Ramos (cell line): ENCODE measurements at regions not wholly inside any gene's neighbourhood (a gene's known extent, or its start where the extent isn't known, plus 50 kb on each side); places are given as distances from the start of the nearest gene placed in this dataset.
"Not testable (repeated sequence)": the region's sequence is repeated elsewhere in the genome, so short reads cannot be mapped to it uniquely, and the experiment has no call there.

ENCODE experiments used
- in situ Hi-C: fragments of 300-500 bp; cut with MboI; formaldehyde crosslinking; loops from one replicate; pipeline ENCODE4 v1.14.3; 2022; ENCODE audit warnings: low sequenced_read_pairs; ENCODE audit not compliant: unreplicated experiment

- in situ Hi-C loops = no loop called here
Measured at GRCh38 chr13:21228738-21229137, 52.3 kb downstream of the MRPL57 start.

DNA sequence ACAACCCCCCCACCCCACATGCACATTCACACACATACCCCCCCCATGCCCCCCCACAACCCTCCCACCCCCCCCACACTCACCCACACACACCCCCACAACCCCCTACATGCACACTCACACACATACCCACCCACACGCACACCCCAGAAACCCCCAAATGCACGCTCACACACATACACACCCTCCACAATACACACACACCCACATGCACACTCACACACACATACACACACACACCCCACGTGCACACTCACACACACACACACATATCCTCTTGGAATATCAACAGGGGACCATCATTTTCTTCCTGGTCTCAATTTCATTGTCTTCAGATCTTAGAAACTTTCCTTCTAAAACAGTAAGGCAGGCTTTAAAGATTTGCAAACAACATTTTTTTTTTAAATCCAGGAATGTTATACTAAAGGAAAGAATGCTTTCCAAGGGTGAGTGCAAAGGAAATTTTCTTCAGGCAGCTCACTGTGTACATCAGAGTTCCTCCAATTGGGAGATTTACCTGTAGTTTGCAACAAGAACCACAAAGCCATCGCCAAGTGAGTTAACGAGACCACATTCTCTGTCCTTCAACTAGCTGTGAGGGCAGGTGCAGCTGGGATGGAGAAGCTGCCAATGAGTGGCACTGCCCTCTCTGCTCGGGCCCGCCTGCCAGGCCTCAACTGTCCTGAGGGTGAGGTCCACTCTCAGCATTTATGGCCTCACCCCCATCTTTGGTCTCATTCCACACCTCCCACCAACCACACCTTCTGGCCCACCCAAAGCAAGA, 53.0 kb downstream of the MRPL57 start:
- in situ Hi-C loops = no loop called here

DNA sequence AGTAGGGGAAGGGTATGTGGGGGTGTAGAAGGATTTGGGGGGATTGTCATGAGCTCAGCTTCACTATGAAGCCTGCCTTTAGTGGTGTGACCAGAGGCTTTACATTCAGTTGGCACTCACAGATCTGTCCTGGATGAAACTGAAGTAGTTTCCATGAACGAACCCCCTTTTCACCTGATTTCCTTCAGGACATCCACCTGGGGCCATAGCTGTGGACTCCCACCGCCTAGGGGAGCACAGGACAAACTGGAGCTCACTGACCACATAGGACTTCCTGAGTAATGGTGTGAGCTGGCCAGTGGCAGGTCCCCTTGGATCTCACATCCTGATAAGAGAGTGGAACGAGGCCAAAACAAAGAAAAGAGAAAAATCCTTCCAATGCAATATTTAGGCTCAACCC, 54.1 kb downstream of the MRPL57 start:
- in situ Hi-C loops = no loop called here

GRCh38 chr13:21231426-21231940, 55.0 kb downstream of the MRPL57 start:
- in situ Hi-C loops = no loop called here

DNA sequence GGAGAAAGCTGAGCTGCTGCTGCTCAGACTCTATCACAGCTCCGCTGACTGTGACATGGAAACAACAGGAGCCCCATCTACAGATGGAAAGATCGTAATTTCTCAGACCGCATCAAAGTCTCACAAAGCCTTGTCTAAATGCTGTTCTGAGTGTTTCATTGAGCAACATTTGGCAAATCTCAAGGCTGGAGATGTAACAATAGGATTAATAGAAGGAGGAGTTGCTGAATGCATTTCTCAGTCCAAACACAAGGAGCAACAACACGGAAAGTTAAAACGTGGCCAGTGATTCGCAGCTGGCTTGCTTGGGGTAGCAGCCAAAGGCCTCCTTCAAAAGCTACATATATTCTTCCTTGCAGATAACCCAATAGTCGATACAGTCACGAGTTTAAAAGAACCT, 55.7 kb downstream of the MRPL57 start:
- in situ Hi-C loops = no loop called here

DNA sequence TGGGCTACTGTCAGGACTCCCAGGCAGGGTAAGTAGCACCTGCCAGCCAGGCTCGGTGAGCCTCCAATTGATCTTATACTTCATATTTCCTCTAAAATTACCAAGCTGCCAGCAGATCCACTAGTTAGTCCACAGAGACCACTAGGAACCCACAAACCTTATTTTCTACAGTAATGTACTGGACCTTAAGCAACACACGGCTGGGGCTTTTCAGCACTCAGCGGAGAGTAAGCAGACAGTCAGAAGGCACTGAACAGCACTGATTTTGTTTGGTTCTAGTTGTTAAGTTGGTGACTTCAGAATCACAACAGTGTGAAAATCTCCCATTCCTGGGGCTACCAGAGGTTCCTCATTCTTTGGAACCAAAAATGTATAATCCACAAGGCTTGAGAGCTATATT, 56.1 kb downstream of the MRPL57 start:
- in situ Hi-C loops = no loop called here

DNA sequence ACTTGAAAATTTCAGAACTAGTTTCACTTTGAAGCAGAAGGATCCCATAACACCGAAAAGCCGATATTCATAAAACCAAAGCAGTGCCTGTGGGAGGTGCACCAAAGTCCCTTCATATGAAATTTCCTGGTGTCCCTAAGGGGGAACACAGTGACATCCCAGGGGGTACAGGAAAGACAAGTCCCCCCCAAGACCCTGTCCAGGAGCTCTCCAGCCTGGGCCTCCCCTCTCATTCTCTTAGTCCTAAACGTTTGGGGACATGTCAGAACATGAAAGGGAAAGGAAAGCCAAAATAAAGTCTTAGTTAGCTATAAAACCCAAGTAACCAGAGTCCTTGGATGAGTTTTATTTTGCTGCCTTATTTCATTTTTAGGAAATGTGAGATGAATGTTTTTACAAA, 56.6 kb downstream of the MRPL57 start:
- in situ Hi-C loops = no loop called here

- in situ Hi-C loops = no loop called here
Measured at GRCh38 chr13:21234526-21234925, 58.1 kb downstream of the MRPL57 start.

DNA sequence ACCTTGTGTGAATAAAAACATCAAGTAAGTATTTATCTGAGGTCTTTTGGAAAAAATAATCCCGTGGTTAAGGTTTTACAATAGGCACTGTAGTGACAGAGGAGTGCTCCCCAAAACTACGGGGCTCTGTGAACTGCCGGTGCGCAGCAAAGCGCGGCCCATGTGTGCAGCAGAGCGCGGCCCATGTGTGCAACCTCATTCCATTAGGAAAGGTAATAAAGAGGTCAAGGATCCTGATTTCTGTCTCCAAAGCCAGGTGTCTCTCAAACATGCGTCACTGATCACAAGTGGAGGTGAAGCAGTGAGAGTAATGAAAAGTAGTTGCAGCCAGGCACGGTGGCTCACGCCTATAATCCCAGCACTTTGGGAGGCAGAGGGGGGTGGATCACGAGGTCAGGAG, 58.7 kb downstream of the MRPL57 start:
- in situ Hi-C loops = no loop called here

GRCh38 chr13:21237081-21237480, 60.6 kb downstream of the MRPL57 start:
- in situ Hi-C loops = no loop called here

GRCh38 chr13:21238267-21238666, 61.8 kb downstream of the MRPL57 start:
- in situ Hi-C loops = no loop called here

DNA sequence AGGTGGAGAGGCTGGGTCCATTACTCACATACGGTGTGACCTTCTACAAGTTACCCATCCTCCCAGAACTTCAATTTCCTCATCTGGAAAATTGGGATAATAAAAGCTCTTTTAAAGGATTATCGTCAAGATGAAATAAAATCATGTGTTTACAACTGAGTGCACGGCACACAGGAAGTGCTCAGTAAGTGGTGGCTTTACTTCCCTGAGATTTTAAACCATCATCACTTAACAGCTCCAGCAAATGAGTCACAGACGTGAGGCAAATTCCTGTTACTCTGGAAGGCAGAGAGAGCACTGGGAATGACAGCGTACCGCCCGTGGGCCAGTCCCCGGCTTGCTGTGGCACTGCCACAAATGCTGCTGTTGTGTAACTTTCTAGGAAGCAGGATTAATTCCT, 64.1 kb downstream of the MRPL57 start:
- in situ Hi-C loops = no loop called here

GRCh38 chr13:21242236-21242635, 65.8 kb downstream of the MRPL57 start:
- in situ Hi-C loops = no loop called here

DNA sequence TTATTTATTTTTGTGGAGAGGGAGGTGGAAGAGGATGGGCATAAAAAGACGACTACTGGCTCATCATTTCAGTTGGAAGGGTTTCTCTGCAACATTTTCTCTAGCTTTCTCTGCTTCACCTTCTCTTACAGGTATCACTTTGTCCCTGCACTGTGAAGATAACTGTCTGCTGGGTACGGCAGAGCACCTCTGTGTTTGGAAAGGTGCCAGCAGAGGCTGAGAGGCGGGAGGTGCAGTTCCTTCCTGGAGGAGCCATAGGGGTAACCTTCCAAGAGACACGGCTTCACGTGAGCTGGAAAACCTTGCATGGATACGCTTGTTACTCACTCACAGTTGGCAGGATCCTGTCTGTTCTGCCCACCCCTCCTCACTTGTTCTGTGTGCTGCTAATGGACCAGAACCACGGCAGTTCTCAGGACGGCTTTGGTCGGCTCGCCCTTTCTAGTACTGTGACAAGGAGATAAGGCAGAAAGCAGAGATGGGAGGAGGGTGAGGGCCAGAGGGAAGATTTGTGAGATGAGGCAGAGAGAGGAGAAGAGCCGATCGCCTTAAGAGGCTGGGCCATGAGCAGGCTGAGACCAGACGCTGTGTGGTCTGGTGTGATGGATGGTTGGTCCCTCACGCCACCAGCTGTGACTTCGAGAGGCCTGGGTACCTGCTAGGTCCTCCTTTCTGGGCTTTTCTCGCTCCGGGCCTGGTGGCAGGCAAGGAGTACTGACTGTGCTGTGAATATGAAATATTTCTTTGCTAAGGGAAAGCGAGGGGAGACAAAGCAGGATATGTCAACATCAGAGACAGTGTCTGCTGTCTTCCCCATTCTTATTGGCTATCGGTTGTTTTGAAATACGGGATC, 66.8 kb downstream of the MRPL57 start:
- in situ Hi-C loops = no loop called here

DNA sequence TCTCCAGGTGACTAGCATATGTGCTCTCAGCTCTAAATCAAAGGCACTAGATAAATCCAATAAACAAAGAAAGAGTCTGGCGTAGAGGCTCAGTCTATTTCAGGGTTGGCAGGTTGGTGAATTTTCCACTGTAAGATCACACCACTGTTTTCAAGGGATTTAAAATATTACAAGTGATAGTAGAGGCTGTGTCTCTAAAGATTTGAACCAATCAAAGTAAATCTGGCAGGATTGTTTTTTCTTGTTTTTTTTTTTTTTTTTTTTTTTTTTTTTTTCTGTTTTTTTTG, 67.4 kb downstream of the MRPL57 start:
- in situ Hi-C loops = not testable (repeated sequence)

- in situ Hi-C loops = no loop called here
Measured at GRCh38 chr13:21246761-21247452, 70.4 kb downstream of the MRPL57 start.

DNA sequence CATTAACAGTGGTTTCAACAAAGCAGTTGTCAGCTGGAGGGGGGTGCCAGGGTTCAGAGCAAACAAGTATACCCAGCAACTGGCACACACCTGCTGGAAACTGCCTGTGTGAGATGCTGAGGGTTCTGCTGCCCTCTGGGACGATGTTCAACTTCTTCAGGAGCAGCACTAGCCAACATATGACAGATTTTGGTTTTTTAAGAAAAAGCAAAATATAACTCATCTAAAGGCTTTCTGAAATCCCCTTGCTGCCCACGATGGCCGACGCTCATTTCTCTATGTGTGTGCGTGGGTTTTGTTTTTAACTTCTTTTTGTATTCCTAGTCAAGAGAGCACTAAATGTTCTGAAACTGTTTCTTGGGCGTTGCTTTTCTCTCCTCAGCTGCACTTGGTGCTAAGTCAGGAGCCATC, 79.9 kb downstream of the MRPL57 start:
- in situ Hi-C loops = no loop called here

- in situ Hi-C loops = no loop called here
Measured at GRCh38 chr13:21256891-21257290, 80.4 kb downstream of the MRPL57 start.

GRCh38 chr13:21259571-21260455, 83.4 kb downstream of the MRPL57 start:
- in situ Hi-C loops = no loop called here
